Ovary (tissue), 3 donors: ENCODE measurements at regions not wholly inside any gene's neighbourhood (a gene's known extent, or its start where the extent isn't known, plus 50 kb on each side); places are given as distances from the start of the nearest gene placed in this dataset.
"Not testable (repeated sequence)": the region's sequence is repeated elsewhere in the genome, so short reads cannot be mapped to it uniquely, and the experiment has no call there.

Experiments used
- EP300 ChIP-seq: sonication (generic); formaldehyde crosslinking; IDR thresholded peaks from one replicate; pipeline ENCODE4 v1.6.1; 2017; ENCODE audit warnings: antibody characterized with exemption
- POLR2A ChIP-seq: fragments of 450-650 bp; IDR thresholded peaks from one replicate; pipeline ENCODE4 v1.6.1; 2017; ENCODE audit warnings: antibody characterized with exemption, mild to moderate bottlenecking, moderate library complexity
- TF ChIP-seq, protein P1 (sequence below), 3 donors: fragments of 450-650 bp in 2 of 3; fragments of 200-600 bp in 1 of 3; IDR thresholded peaks; one replicate each; pipeline versions ENCODE4 v1.5.1 to v1.8.0; 2016 to 2022; ENCODE audit warnings: antibody characterized with exemption in 3 of 3, mild to moderate bottlenecking in 1 of 3
- donor health status: DM: no; HTN: no; CAD: no.

DNA sequence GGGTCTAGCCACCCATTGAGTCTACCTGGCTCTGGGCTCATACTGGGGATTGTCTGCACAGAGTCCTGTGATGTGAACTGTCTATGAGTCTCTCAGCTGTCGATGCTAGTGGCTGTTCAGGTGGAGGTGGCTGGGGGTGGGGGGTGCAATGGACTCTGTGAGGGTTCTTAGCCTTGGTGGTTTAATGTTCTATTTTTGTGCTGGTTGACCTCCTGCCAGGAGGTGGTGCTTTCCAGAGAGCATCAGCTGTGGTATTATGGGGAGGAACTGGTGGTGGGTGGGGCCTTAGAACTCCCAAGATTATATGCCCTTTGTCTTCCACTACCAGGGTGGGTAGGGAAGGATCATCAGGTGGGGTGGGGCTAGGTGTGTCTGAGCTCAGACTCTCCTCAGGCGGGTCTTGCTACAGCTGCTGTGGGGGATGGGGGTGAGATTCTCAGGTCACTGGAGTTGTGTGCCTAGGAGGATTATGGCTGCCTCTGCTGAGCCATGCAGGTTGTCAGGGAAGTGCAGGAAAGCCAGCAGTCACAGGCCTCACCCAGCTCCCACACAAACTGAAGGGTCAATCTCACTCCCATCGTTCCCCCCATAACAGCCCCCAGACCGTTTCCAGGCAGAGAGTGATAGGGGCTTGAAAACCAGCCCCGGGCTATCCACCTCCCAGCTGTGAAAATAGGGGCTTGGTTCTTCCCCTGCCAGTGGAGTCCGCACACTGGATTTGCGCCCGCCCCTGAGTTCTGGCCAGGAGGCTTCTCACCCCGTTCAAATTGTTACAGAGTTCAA, 104.0 kb upstream of the EPB41L4A start:
- TF ChIP-seq, protein P1, sequence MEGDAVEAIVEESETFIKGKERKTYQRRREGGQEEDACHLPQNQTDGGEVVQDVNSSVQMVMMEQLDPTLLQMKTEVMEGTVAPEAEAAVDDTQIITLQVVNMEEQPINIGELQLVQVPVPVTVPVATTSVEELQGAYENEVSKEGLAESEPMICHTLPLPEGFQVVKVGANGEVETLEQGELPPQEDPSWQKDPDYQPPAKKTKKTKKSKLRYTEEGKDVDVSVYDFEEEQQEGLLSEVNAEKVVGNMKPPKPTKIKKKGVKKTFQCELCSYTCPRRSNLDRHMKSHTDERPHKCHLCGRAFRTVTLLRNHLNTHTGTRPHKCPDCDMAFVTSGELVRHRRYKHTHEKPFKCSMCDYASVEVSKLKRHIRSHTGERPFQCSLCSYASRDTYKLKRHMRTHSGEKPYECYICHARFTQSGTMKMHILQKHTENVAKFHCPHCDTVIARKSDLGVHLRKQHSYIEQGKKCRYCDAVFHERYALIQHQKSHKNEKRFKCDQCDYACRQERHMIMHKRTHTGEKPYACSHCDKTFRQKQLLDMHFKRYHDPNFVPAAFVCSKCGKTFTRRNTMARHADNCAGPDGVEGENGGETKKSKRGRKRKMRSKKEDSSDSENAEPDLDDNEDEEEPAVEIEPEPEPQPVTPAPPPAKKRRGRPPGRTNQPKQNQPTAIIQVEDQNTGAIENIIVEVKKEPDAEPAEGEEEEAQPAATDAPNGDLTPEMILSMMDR (IDR thresholded peaks at IDR 0.05): not testable (repeated sequence)
- TF ChIP-seq POLR2A, EP300: not testable (repeated sequence)
